Endometrium (tissue), 2 donors: ENCODE measurements at regions not wholly inside any gene's neighbourhood (a gene's known extent, or its start where the extent isn't known, plus 50 kb on each side); places are given as distances from the start of the nearest gene placed in this dataset.
A peak's percentile ranks its signal among the peaks of the same experiment; 100 is the strongest.

ENCODE experiments used
- FAIRE-seq: peaks from 2 replicates; lab custom pipeline; 2012; peaks lifted over from hg19 to GRCh38; lab: Jason Lieb, UNC
- donor health status: control.
- donor health status: control.

DNA sequence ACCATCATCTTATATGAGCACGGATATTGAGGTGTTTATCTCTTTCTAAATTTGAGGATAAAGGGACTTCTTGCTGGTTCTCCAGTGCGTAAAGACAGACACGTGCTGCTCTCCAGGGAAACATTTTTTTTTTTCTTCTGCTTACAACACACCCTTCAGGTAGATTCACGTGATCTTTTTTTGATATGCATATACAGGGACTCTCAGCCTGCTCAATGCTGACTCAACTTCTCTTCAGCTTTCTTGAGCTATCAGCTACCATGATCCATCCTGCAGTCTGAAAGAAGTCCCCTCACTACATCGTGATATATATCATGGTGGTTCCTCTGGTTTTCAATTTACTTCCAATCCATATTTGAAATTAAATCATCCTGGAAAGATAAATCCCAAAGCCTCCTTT lies 87.1 kb upstream of the SLITRK3 start:
- no peak for FAIRE-seq

DNA sequence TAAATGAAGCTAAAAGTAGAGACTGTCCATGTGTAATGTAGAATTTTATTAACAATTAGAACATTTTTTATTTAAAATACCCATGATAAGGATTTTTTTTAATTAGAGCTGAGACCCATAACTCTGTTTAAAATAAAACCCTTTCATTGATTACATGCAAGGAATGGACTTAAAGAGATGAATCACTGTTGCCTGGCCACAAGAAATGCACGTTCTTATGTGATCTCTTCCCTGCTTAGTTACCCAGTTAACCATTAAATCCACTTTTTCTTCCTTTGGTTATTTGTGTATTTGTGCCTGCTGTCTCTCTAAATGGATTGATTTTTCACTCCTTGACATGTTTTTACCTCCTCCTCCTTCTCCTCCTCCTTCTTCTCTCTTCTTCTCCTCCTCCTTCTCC lies 83.3 kb upstream of the SLITRK3 start:
- FAIRE-seq = no peak

DNA sequence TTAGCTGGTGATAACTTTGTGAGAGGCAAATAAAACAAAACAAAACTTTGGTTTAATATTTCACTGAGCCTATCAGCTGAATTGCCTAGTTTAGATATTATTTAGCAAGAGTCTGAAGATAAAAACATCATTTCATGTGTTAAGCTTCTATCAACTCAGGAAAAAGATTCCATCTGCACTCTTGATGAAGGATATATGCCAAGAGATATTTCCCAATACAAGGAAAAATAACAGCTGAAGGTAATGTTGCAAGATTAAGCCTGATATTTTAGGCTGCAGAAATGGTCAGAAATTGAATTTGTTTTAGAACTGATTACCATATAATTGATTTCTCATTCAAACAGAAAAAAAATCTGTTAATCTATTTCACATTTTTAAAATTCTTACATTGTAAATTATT lies 77.2 kb upstream of the SLITRK3 start:
- no peak for FAIRE-seq

DNA sequence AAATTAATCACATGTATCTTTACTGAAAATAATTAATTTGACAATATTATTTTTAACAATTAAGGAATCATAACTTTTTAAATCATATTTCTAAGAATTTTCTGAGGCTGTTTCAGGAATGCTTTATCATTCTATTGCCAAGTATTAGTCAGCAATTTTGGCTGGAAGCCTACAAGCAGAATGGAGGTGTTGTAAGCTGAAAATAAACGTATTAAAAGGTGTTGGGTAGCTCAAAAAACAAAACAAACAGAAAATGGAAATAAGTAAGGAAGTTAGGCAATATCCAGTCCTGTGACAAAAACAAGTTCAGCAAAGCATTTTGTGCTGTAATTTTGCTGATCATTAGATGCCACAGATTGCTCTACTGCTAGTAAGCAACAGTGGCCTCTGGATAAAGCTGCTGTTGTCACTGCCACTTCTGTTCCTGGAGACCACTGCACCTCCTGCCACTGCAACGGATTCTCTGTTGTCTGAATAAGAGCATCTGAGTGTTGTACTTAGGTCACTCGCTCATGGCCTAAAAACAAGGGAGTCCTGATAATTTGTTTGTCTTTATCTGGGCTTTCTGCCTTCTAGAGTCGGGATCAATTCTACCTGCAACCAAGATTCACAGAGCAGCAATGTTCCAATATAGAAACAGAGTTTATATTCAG lies 63.5 kb upstream of the SLITRK3 start:
- FAIRE-seq = no peak

DNA sequence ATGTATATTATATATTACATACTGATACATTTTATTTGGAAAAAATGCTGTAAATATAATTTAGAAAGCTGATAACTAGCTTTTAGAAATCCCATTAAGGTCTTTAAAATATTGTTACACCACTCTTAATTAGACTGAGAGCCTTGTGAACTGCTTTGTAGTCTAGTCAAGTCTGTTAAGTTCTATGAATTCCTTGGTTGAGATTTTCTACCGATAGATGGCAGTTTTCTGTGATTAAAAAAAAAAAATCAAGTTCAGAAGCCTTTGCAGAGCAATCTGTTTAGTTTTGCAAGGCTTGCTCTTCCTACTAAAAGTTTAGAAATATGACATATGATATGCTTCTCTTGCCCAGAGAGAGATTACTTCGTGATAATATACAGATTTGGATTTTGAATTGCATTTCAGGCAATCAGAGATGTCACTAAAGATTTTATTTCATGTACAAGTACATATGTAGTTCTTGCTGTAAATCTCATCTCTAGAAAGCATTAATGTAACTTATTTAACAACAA lies 60.4 kb upstream of the SLITRK3 start:
- no peak for FAIRE-seq

DNA sequence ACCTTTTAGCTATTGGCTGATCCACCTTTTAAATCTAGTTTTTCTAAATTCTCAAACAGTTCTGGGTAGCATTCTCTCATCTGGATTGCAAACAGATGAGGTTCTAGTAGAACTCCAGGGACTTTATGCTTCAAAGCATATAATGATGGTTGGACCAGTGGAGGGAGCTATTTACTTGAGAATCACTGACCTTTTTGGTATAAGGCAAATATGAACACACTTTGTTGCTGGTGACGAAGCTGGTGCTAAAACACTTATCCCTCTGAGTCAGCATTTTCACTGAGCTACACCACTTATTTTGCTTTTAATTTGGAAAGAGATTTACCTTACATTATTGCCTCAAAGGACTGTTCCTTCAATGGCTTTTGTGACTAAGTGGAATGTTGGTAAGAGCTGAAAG lies 58.6 kb upstream of the SLITRK3 start:
- FAIRE-seq = peak; percentile 15
